GM12801 (cell line): ENCODE measurements at regions not wholly inside any gene's neighbourhood (a gene's known extent, or its start where the extent isn't known, plus 50 kb on each side); places are given as distances from the start of the nearest gene placed in this dataset.

Source experiments
- TF ChIP-seq, protein P1 (sequence below): IDR thresholded peaks from one replicate; pipeline ENCODE4 v1.5.1; 2011; ENCODE audit warnings: control low read depth; ENCODE audit not compliant: insufficient read length; ENCODE audit errors: extremely low read depth

DNA sequence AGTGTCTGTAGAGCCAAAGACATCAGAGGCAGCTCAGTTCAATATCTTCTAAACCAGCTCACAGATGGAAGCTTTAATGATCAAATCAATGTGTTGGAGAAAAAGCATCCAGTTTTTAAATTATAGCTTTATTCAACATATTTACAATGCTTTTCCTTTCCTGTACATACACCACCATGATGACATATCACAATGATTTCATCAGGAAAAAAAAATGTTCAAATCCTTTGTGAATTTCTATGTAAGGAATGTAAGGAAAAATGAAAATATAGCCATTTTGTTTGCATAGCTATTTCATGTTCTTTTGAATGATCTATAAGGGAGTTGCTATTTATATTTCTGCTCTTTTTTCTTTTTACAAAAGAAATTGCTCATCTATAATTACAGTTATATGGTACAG lies 134.7 kb upstream of the CDH20 start:
- TF ChIP-seq, protein P1, sequence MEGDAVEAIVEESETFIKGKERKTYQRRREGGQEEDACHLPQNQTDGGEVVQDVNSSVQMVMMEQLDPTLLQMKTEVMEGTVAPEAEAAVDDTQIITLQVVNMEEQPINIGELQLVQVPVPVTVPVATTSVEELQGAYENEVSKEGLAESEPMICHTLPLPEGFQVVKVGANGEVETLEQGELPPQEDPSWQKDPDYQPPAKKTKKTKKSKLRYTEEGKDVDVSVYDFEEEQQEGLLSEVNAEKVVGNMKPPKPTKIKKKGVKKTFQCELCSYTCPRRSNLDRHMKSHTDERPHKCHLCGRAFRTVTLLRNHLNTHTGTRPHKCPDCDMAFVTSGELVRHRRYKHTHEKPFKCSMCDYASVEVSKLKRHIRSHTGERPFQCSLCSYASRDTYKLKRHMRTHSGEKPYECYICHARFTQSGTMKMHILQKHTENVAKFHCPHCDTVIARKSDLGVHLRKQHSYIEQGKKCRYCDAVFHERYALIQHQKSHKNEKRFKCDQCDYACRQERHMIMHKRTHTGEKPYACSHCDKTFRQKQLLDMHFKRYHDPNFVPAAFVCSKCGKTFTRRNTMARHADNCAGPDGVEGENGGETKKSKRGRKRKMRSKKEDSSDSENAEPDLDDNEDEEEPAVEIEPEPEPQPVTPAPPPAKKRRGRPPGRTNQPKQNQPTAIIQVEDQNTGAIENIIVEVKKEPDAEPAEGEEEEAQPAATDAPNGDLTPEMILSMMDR = no peak

- TF ChIP-seq, protein P1 = no peak
These were observed 133.9 kb upstream of the CDH20 start for GRCh38 chr18:61199171-61199848.

- TF ChIP-seq, protein P1 = no peak
These were observed 131.7 kb upstream of the CDH20 start for GRCh38 chr18:61201511-61201910.

DNA sequence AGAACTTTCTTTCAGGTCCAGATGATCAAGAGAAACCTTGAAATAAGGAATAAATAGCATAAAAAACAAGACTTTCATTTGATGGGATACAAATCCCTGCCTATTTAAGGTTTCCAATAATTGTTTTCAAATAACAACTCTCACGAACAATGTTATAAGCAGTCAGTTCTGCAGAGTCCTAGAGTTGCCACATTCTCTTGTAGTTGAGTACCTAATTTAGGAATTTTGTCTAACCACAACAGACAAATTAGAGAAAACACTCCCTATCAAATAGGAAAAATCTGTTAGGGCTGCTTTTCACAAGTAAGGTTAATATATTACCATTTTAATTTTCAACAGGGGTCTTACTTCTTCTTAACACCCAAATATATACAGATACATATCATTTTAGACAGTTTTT lies 130.1 kb upstream of the CDH20 start:
- TF ChIP-seq, protein P1 = no peak

DNA sequence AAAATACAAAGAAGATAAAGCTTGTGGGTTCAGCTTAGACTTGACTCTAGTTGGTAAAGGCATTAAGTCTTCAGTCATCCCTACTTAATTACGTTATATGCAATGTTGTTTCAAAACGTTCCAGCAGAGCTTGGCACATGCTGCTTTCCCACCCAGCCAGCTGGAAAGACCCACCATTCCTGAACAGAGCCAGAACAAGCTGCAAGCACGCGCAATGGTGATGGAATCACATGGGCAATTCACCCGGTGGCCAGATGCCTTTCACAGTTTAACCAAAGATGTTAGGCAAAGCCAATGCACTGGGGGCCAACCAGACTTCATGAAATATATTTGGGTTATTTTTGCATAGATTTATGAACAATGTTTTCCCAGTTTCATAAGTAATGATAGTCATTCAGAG lies 123.4 kb upstream of the CDH20 start:
- TF ChIP-seq, protein P1 = no peak

- TF ChIP-seq, protein P1 = no peak
These were observed 117.2 kb upstream of the CDH20 start for GRCh38 chr18:61216051-61216450.

GRCh38 chr18:61222206-61222605 lies 111.0 kb upstream of the CDH20 start:
- TF ChIP-seq, protein P1 = no peak
